ENCODE measurements at regions not wholly inside any gene's neighbourhood (a gene's known extent, or its start where the extent isn't known, plus 50 kb on each side); places are given as distances from the start of the nearest gene placed in this dataset.

- peak; percentile 84 to 96 for DNase-seq (ENCODE audit: low read depth in 2 of 2)
- Histone ChIP-seq H3K36me3 (ENCODE audit: control insufficient read depth, insufficient read depth, low read length) (no peaks in the 10 kb centered on the region), H3K9me3 (ENCODE audit: control insufficient read depth, insufficient read depth, low read depth, low read length) (no peaks in the 10 kb centered on the region), H3K4me2 (ENCODE audit: extremely low read depth, insufficient read depth, low read length) (no peak overlapping the region), H3K27me3 (ENCODE audit: control insufficient read depth, insufficient read depth, low read length) (no peaks in the 10 kb centered on the region), H3K27ac (ENCODE audit: insufficient read depth, low read length) (no peak overlapping the region), H3K4me3 (replicated peaks in 1 of 4; ENCODE audit: control extremely low read depth in 1 of 4, insufficient read depth in 1 of 4, low read depth in 3 of 4, low read length in 4 of 4) (no peak overlapping the region), H2AFZ (ENCODE audit: low read length) (no peak overlapping the region), H3K4me1 (ENCODE audit: control insufficient read depth, extremely low read depth, insufficient read depth, low read length) (no peaks in the 10 kb centered on the region), H3K9ac (ENCODE audit: insufficient read depth, low read length) (no peak overlapping the region), H4K20me1 (ENCODE audit: control insufficient read depth, extremely low read depth, insufficient read depth, low read length) (no peaks in the 10 kb centered on the region), H3K79me2 (ENCODE audit: control insufficient read depth, insufficient read depth, low read length) (no peaks in the 10 kb centered on the region)
- TF ChIP-seq CTCF (conservative IDR thresholded peaks at IDR 0.05 in 1 of 2, IDR thresholded peaks at IDR 0.05 in 1 of 2; ENCODE audit: low read depth in 1 of 2, low read length in 2 of 2) (no peak), EZH2 (IDR thresholded peaks at IDR 0.05; ENCODE audit: low read length, missing control alignments) (no peak)
Observed at GRCh38 chr5:143569213-143569701, 165.8 kb upstream of the NR3C1 start.

GRCh38 chr5:143567583-143568504 lies 164.4 kb upstream of the NR3C1 start:
- Histone ChIP-seq H3K9ac (ENCODE audit: insufficient read depth, low read length) (no peak overlapping the region), H3K79me2 (ENCODE audit: control insufficient read depth, insufficient read depth, low read length) (no peaks in the 10 kb centered on the region), H3K36me3 (ENCODE audit: control insufficient read depth, insufficient read depth, low read length) (no peaks in the 10 kb centered on the region), H3K4me3 (replicated peaks in 1 of 4; ENCODE audit: control extremely low read depth in 1 of 4, insufficient read depth in 1 of 4, low read depth in 3 of 4, low read length in 4 of 4) (no peak overlapping the region), H4K20me1 (ENCODE audit: control insufficient read depth, extremely low read depth, insufficient read depth, low read length) (no peaks in the 10 kb centered on the region), H2AFZ (ENCODE audit: low read length) (no peak overlapping the region), H3K27me3 (ENCODE audit: control insufficient read depth, insufficient read depth, low read length) (no peaks in the 10 kb centered on the region), H3K27ac (ENCODE audit: insufficient read depth, low read length) (no peak overlapping the region), H3K4me1 (ENCODE audit: control insufficient read depth, extremely low read depth, insufficient read depth, low read length) (no peaks in the 10 kb centered on the region), H3K9me3 (ENCODE audit: control insufficient read depth, insufficient read depth, low read depth, low read length) (no peaks in the 10 kb centered on the region), H3K4me2 (ENCODE audit: extremely low read depth, insufficient read depth, low read length) (no peak overlapping the region)
- TF ChIP-seq EZH2 (IDR thresholded peaks at IDR 0.05; ENCODE audit: low read length, missing control alignments) (no peak), CTCF (conservative IDR thresholded peaks at IDR 0.05 in 1 of 2, IDR thresholded peaks at IDR 0.05 in 1 of 2; ENCODE audit: low read depth in 1 of 2, low read length in 2 of 2) (no peak)
- DNase-seq (ENCODE audit: low read depth in 2 of 2), result no peak

GRCh38 chr5:143566139-143566538 lies 162.7 kb upstream of the NR3C1 start:
- no peaks in the 10 kb centered on the region for H3K79me2 ChIP-seq (ENCODE audit: control insufficient read depth, insufficient read depth, low read length)
- no peaks in the 10 kb centered on the region for H3K27me3 ChIP-seq (ENCODE audit: control insufficient read depth, insufficient read depth, low read length)
- TF ChIP-seq CTCF (conservative IDR thresholded peaks at IDR 0.05 in 1 of 2, IDR thresholded peaks at IDR 0.05 in 1 of 2; ENCODE audit: low read depth in 1 of 2, low read length in 2 of 2) (no peak), EZH2 (IDR thresholded peaks at IDR 0.05; ENCODE audit: low read length, missing control alignments) (no peak)
- no peak for DNase-seq (ENCODE audit: low read depth in 2 of 2)
- H3K36me3 ChIP-seq (ENCODE audit: control insufficient read depth, insufficient read depth, low read length), result no peaks in the 10 kb centered on the region
- H3K9me3 ChIP-seq (ENCODE audit: control insufficient read depth, insufficient read depth, low read depth, low read length), result no peaks in the 10 kb centered on the region
- no peak overlapping the region for H3K4me2 ChIP-seq (ENCODE audit: extremely low read depth, insufficient read depth, low read length)
- H2AFZ ChIP-seq (ENCODE audit: low read length), result no peak overlapping the region
- H3K9ac ChIP-seq (ENCODE audit: insufficient read depth, low read length), result no peak overlapping the region
- no peak overlapping the region for H3K4me3 ChIP-seq (replicated peaks in 1 of 4; ENCODE audit: control extremely low read depth in 1 of 4, insufficient read depth in 1 of 4, low read depth in 3 of 4, low read length in 4 of 4)
- no peaks in the 10 kb centered on the region for H4K20me1 ChIP-seq (ENCODE audit: control insufficient read depth, extremely low read depth, insufficient read depth, low read length)
- no peak overlapping the region for H3K27ac ChIP-seq (ENCODE audit: insufficient read depth, low read length)
- H3K4me1 ChIP-seq (ENCODE audit: control insufficient read depth, extremely low read depth, insufficient read depth, low read length), result no peaks in the 10 kb centered on the region

Data from fibroblast of lung (primary cell).